H1 (cell line): ENCODE measurements at regions not wholly inside any gene's neighbourhood (a gene's known extent, or its start where the extent isn't known, plus 50 kb on each side); places are given as distances from the start of the nearest gene placed in this dataset.

Experiments
- CTCF ChIA-PET: fragments of 300-600 bp; sonication (Branson Sonifier 250); formaldehyde crosslinking; loops from one replicate; lab custom pipeline; 2021; ENCODE audit not compliant: partially characterized antibody; lab: Charles Lee
- POLR2A ChIA-PET: fragments of 300-600 bp; sonication (Branson Sonifier 250); formaldehyde crosslinking; loops from one replicate; lab custom pipeline; 2021; ENCODE audit warnings: inconsistent platforms; ENCODE audit not compliant: partially characterized antibody; lab: Charles Lee
- DNase-seq, 2 experiments: peaks; one replicate each; pipeline versions ENCODE4 v3.0.0 to v3.0.0-alpha.2; 2010 to 2022; ENCODE audit warnings: low spot score in 2 of 2, low read depth in 1 of 2, mixed read lengths in 1 of 2
- FAIRE-seq: peaks from 2 replicates; lab custom pipeline; 2011; peaks lifted over from hg19 to GRCh38; lab: Jason Lieb, UNC
- H2AFZ ChIP-seq: 2 replicates; pipeline ENCODE4 v1.8.1; 2012; ENCODE audit warnings: low read length, inconsistent platforms
- H2AK5ac ChIP-seq: 2 replicates; pipeline ENCODE4 v1.6.1; 2013; ENCODE audit warnings: low read depth, low read length
- H2BK120ac ChIP-seq: replicated peaks from 2 replicates; pipeline ENCODE3; 2013; ENCODE audit warnings: low read depth, low read length, inconsistent platforms
- H2BK12ac ChIP-seq: 2 replicates; pipeline ENCODE4 v1.6.1; 2013; ENCODE audit warnings: low read depth, low read length
- H2BK15ac ChIP-seq: 2 replicates; pipeline ENCODE4 v1.6.1; 2013; ENCODE audit warnings: low read length
- H2BK20ac ChIP-seq: 2 replicates; pipeline ENCODE4 v1.6.1; 2013; ENCODE audit warnings: low read length
- H2BK5ac ChIP-seq: 2 replicates; pipeline ENCODE4 v1.6.1; 2013; ENCODE audit warnings: low read depth, low read length
- H3K14ac ChIP-seq: 2 replicates; pipeline ENCODE4 v1.6.1; 2013; ENCODE audit warnings: inconsistent platforms; ENCODE audit not compliant: insufficient read length
- H3K18ac ChIP-seq: 2 replicates; pipeline ENCODE4 v1.6.1; 2013; ENCODE audit warnings: low read length; ENCODE audit errors: extremely low read depth
- H3K23ac ChIP-seq: 2 replicates; pipeline ENCODE4 v1.6.1; 2013; ENCODE audit warnings: inconsistent platforms; ENCODE audit not compliant: insufficient read length
- H3K23me2 ChIP-seq: 2 replicates; pipeline ENCODE4 v1.6.1; 2013; ENCODE audit warnings: low read depth, low read length
- H3K27ac ChIP-seq: 2 replicates; pipeline ENCODE4 v1.6.1; 2011; ENCODE audit warnings: low read depth, low read length, inconsistent platforms
- H3K27me3 ChIP-seq, 4 experiments: replicated peaks in 1 of 4; 1 replicate in 1 of 4; 2 replicates in 3 of 4; pipeline versions ENCODE4 v1.6.1 to v1.8.1; 2011 to 2013; ENCODE audit warnings: low read length in 3 of 4, mild to moderate bottlenecking in 3 of 4, inconsistent platforms in 2 of 4, mixed read lengths in 2 of 4, moderate library complexity in 1 of 4; ENCODE audit not compliant: control insufficient read depth in 3 of 4, insufficient read depth in 3 of 4; ENCODE audit errors: extremely low read depth in 1 of 4
- H3K36me3 ChIP-seq, 4 experiments: 2 replicates each; pipeline versions ENCODE4 v1.6.1 to v1.8.1; 2011 to 2013; ENCODE audit warnings: mild to moderate bottlenecking in 4 of 4, low read length in 3 of 4, moderate library complexity in 2 of 4, control low read depth in 1 of 4, inconsistent platforms in 1 of 4; ENCODE audit not compliant: insufficient read depth in 4 of 4, control insufficient read depth in 2 of 4
- H3K4ac ChIP-seq: replicated peaks from 2 replicates; pipeline ENCODE3; 2013; ENCODE audit warnings: low read length, low read depth, mixed read lengths, inconsistent platforms; ENCODE audit not compliant: insufficient read length
- H3K4me1 ChIP-seq, 4 experiments: replicated peaks in 1 of 4; 1 replicate in 1 of 4; 2 replicates in 3 of 4; pipeline versions ENCODE4 v1.6.1 to v1.8.1; 2011 to 2013; ENCODE audit warnings: low read length in 3 of 4, inconsistent platforms in 2 of 4, mixed read lengths in 1 of 4; ENCODE audit not compliant: insufficient read depth in 4 of 4, control insufficient read depth in 3 of 4
- H3K4me2 ChIP-seq, 2 experiments: 2 replicates each; pipeline versions ENCODE4 v1.6.1 to v1.8.1; 2011 to 2013; ENCODE audit warnings: low read depth in 2 of 2, low read length in 2 of 2, control low read depth in 1 of 2, inconsistent platforms in 1 of 2, mild to moderate bottlenecking in 1 of 2; ENCODE audit not compliant: insufficient read depth in 1 of 2
- H3K4me3 ChIP-seq, 4 experiments: fragments of 200-600, 300-600 bp in 1 of 4; sonication (generic), shearing (Covaris generic), sonication (Bioruptor Twin) in 1 of 4; 2 replicates each; pipeline versions ENCODE4 v1.5.1 to v1.8.1; 2011 to 2016; ENCODE audit warnings: low read length in 4 of 4, low read depth in 3 of 4, control low read depth in 2 of 4, inconsistent platforms in 2 of 4, mild to moderate bottlenecking in 2 of 4, mixed read lengths in 1 of 4, moderate library complexity in 1 of 4; ENCODE audit not compliant: insufficient read depth in 2 of 4; ENCODE audit errors: extremely low read depth in 1 of 4
- H3K56ac ChIP-seq: replicated peaks from 2 replicates; pipeline ENCODE3; 2013; ENCODE audit warnings: low read depth, mild to moderate bottlenecking, mixed read lengths, low read length, inconsistent platforms; ENCODE audit not compliant: insufficient read length
- H3K79me1 ChIP-seq: 2 replicates; pipeline ENCODE4 v1.6.1; 2013; ENCODE audit warnings: low read depth, low read length, control low read depth
- H3K79me2 ChIP-seq, 2 experiments: 2 replicates each; pipeline versions ENCODE4 v1.6.1 to v1.8.1; 2012 to 2013; ENCODE audit warnings: low read length in 2 of 2, mild to moderate bottlenecking in 2 of 2, inconsistent platforms in 1 of 2; ENCODE audit not compliant: insufficient read depth in 2 of 2, control insufficient read depth in 1 of 2
- H3K9ac ChIP-seq, 4 experiments: replicated peaks in 1 of 4; 1 replicate in 1 of 4; 2 replicates in 3 of 4; pipeline versions ENCODE4 v1.6.1 to v1.8.1; 2011 to 2013; ENCODE audit warnings: low read depth in 3 of 4, low read length in 3 of 4, control low read depth in 2 of 4, mild to moderate bottlenecking in 2 of 4, moderate library complexity in 2 of 4, inconsistent platforms in 1 of 4; ENCODE audit errors: extremely low read depth in 1 of 4
- H3K9me3 ChIP-seq, 2 experiments: 2 replicates each; pipeline versions ENCODE4 v1.6.1 to v1.8.1; 2012 to 2013; ENCODE audit warnings: mild to moderate bottlenecking in 2 of 2, moderate library complexity in 2 of 2, control low read depth in 1 of 2, inconsistent platforms in 1 of 2, low read depth in 1 of 2, low read length in 1 of 2, mixed read lengths in 1 of 2; ENCODE audit not compliant: insufficient read depth in 2 of 2
- H4K20me1 ChIP-seq, 2 experiments: replicated peaks in 1 of 2; 2 replicates each; pipeline versions ENCODE3 to v1.8.1; 2011 to 2013; ENCODE audit warnings: inconsistent platforms in 2 of 2, low read length in 2 of 2, mild to moderate bottlenecking in 1 of 2; ENCODE audit not compliant: insufficient read depth in 2 of 2, control insufficient read depth in 1 of 2
- H4K5ac ChIP-seq: 2 replicates; pipeline ENCODE4 v1.6.1; 2013; ENCODE audit warnings: low read length, low read depth, mixed read lengths, inconsistent platforms; ENCODE audit not compliant: insufficient read length
- H4K8ac ChIP-seq: 2 replicates; pipeline ENCODE4 v1.8.0; 2013; ENCODE audit warnings: mild to moderate bottlenecking, moderate library complexity, low read length, inconsistent platforms; ENCODE audit not compliant: insufficient read depth; ENCODE audit errors: extremely low read depth
- H4K91ac ChIP-seq: replicated peaks from 2 replicates; pipeline ENCODE3; 2013; ENCODE audit warnings: low read length, mixed read lengths, inconsistent platforms; ENCODE audit not compliant: insufficient read length
- MAFK ChIP-seq: IDR thresholded peaks from 2 replicates; pipeline ENCODE4 v1.6.1; 2012; ENCODE audit warnings: low read depth, mild to moderate bottlenecking, improper control_type of control experiment, low read length
- WGBS, 2 experiments: shearing (Covaris generic) in 1 of 2; methylation state at CpG; one replicate each; pipeline versions ENCODE4 v1.1.6 to v1.1.7; 2013 to 2015; ENCODE audit warnings: low lambda C conversion rate in 2 of 2, mixed read lengths in 2 of 2, inconsistent platforms in 1 of 2, low coverage in 1 of 2, missing lambda C conversion rate in 1 of 2; ENCODE audit not compliant: insufficient replicate concordance in 2 of 2, insufficient coverage in 1 of 2, insufficient read length in 1 of 2; ENCODE audit errors: extremely low coverage in 1 of 2, missing lambda C conversion rate in 1 of 2; 5-methylcytosine and 5-hydroxymethylcytosine counted together

DNA sequence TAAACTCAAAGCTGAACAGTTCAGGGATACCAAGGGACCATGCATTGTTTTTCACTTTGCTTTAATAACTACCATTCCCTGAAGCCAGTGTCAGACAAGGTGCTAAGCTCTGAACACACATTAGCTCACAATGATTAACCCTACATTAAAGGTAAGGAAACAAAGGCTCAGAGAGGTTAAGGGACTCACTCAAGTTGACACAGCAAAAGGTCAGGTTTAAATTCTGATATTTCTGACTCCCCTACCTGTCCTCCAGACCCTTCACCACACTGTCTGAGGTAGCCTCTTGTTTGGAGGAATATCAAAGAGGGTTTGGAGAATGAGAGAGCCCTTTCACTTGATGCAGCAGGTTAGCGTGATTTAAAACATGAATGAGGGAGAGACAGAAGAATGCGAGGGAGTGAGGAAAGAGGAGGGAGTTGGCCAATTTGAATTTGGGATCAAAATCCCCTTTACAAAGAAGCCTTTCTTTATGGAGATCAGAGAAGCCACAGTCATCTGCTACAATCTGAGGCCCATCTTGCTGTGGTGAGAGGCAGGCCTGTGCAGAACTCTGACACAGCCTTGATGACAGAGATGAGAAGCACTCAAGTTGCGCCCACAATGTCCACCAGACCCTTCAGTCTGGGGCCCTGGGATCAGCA lies 103.5 kb downstream of the FHDC1 start:
- Histone ChIP-seq H3K4ac (no peak overlapping the region), H4K91ac (no peak overlapping the region), H3K4me3 (no peak overlapping the region), H2AK5ac (no peak overlapping the region), H2AFZ (peak overlapping the region; percentile 82; the same call in 1 of the 2 replicates), H3K27me3 (no peaks in the 10 kb centered on the region), H3K56ac (no peak overlapping the region), H4K20me1 (no peaks in the 10 kb centered on the region), H2BK5ac (no peak overlapping the region), H4K8ac (no peak overlapping the region), H4K5ac (no peak overlapping the region), H2BK12ac (no peak overlapping the region), H2BK20ac (no peak overlapping the region), H3K23ac (no peak overlapping the region), H3K14ac (no peak overlapping the region), H3K4me1 (peaks cover 3 to 5% (median 4%) of the 10 kb centered on the region in 4 experiments), H2BK120ac (no peak overlapping the region), H3K36me3 (no peaks in the 10 kb centered on the region), H3K23me2 (no peaks in the 10 kb centered on the region; the same call in 1 of the 2 replicates), H3K9ac (no peak overlapping the region), H3K9me3 (peaks cover 7 to 8% of the 10 kb centered on the region in 2 experiments; a peak in 2 of 4 replicates), H2BK15ac (no peak overlapping the region), H3K18ac (no peak overlapping the region), H3K27ac (no peak overlapping the region), H3K79me2 (no peaks in the 10 kb centered on the region), H3K79me1 (no peaks in the 10 kb centered on the region), H3K4me2 (no peak overlapping the region)
- ChIA-PET POLR2A (interaction anchor here (1.2 kb wide), 1 partner anchor 18 kb away, joined by 3 read pairs; no protein-coding TSS in a partner anchor), CTCF (interaction anchor here (0.7 to 2.2 kb wide), 5 partner anchors 31 to 104 kb away, joined by 3 to 4 read pairs (median 3); partner anchors contain the start of gene FHDC1)
- no peak for TF ChIP-seq MAFK
- WGBS, 2 experiments = 90% methylated on average over 3 of the region's 3 CpGs; no CpG with 5 or more reads in 1 of the 2 experiments
- DNase-seq (no peak), FAIRE-seq (no peak)
